Inferior parietal cortex (tissue), 1 donor: ENCODE measurements at regions not wholly inside any gene's neighbourhood (a gene's known extent, or its start where the extent isn't known, plus 50 kb on each side); places are given as distances from the start of the nearest gene placed in this dataset.
"Not testable (repeated sequence)": the region's sequence is repeated elsewhere in the genome, so short reads cannot be mapped to it uniquely, and the experiment has no call there.

Experiments
- DNase-seq: peaks from one replicate; pipeline ENCODE4 v3.0.0-alpha.2; 2016; ENCODE audit errors: extremely low spot score

- DNase-seq: no peak
Measured at GRCh38 chr11:22441831-22442230, 103.7 kb downstream of the SLC17A6 start.

GRCh38 chr11:22435582-22435981 lies 97.4 kb downstream of the SLC17A6 start:
- not testable (repeated sequence) for DNase-seq

- DNase-seq: no peak
Measured at GRCh38 chr11:22433517-22433916, 95.3 kb downstream of the SLC17A6 start.

- DNase-seq: no peak
Measured at GRCh38 chr11:22433094-22433455, 94.9 kb downstream of the SLC17A6 start.

GRCh38 chr11:22432291-22433093 lies 94.3 kb downstream of the SLC17A6 start:
- DNase-seq: peak; percentile 51

GRCh38 chr11:22431106-22431505 lies 92.9 kb downstream of the SLC17A6 start:
- DNase-seq: no peak

- no peak for DNase-seq
Measured at GRCh38 chr11:22430639-22431038, 92.5 kb downstream of the SLC17A6 start.

GRCh38 chr11:22430141-22430541 lies 92.0 kb downstream of the SLC17A6 start:
- DNase-seq: no peak
